Heart left ventricle (tissue), 16 donors: ENCODE measurements at regions not wholly inside any gene's neighbourhood (a gene's known extent, or its start where the extent isn't known, plus 50 kb on each side); places are given as distances from the start of the nearest gene placed in this dataset.

ENCODE experiments used
- ATAC-seq, 4 donors: fragments of 200-7000 bp; cut with Tn5 transposase; one replicate each; pipeline ENCODE4 v1.9.1; 2020 to 2022; ENCODE audit warnings: moderate library complexity in 4 of 4, mild to moderate bottlenecking in 3 of 4, moderate number of reproducible peaks in 1 of 4
- DNase-seq, 5 donors: peaks; one replicate each; pipeline ENCODE4 v3.0.0-alpha.2; 2020
- H3K27ac ChIP-seq, 12 donors: fragments of 200-600 bp; sonication (generic) in 4 of 12; one replicate each; pipeline versions ENCODE4 v1.5.0 to v1.8.0; 2016 to 2022; ENCODE audit warnings: mild to moderate bottlenecking in 2 of 12
- H3K27me3 ChIP-seq, 9 donors: fragments of 200-600 bp; sonication (generic) in 2 of 9; one replicate each; pipeline versions ENCODE4 v1.5.1 to v1.8.0; 2016 to 2022; ENCODE audit warnings: mild to moderate bottlenecking in 3 of 9
- H3K36me3 ChIP-seq, 9 donors: fragments of 200-600 bp; sonication (generic) in 2 of 9; one replicate each; pipeline versions ENCODE4 v1.5.0 to v1.8.0; 2018 to 2022; ENCODE audit warnings: mild to moderate bottlenecking in 2 of 9
- H3K4me1 ChIP-seq, 12 donors: fragments of 200-600 bp; sonication (generic) in 4 of 12; one replicate each; pipeline versions ENCODE4 v1.5.0 to v1.8.0; 2016 to 2022; ENCODE audit warnings: mild to moderate bottlenecking in 3 of 12
- H3K4me3 ChIP-seq, 12 donors: fragments of 200-600 bp; sonication (generic) in 4 of 12; one replicate each; pipeline versions ENCODE4 v1.5.0 to v1.8.0; 2017 to 2022; ENCODE audit warnings: mild to moderate bottlenecking in 9 of 12, moderate library complexity in 4 of 12
- H3K9me3 ChIP-seq, 12 donors: fragments of 200-600 bp; sonication (generic) in 4 of 12; one replicate each; pipeline versions ENCODE4 v1.5.0 to v1.8.0; 2016 to 2022; ENCODE audit warnings: mild to moderate bottlenecking in 1 of 12
- CTCF ChIP-seq, 12 donors: fragments of 200-600 bp; sonication (generic) in 4 of 12; IDR thresholded peaks; one replicate each; pipeline versions ENCODE4 v1.5.0 to v1.8.0; 2018 to 2022; ENCODE audit warnings: antibody characterized with exemption in 12 of 12, mild to moderate bottlenecking in 5 of 12
- POLR2A ChIP-seq, 2 donors: fragments of 450-650 bp; IDR thresholded peaks; one replicate each; pipeline ENCODE4 v1.6.1; 2017; ENCODE audit warnings: antibody characterized with exemption in 2 of 2, mild to moderate bottlenecking in 2 of 2, moderate library complexity in 2 of 2
- WGBS, 4 donors: extraction: QIAGEN DNeasy Blood & Tissue Kit in 2 of 4; methylation state at CpG; one replicate each; pipeline versions ENCODE4 v1.1.5 to v1.1.7; 2013 to 2018; 5-methylcytosine and 5-hydroxymethylcytosine counted together
- intact Hi-C, 10 donors: fragments of 100-400 bp; cut with DNase I; formaldehyde crosslinking; loops; one replicate each; pipeline versions ENCODE4 v1.11.1 to v1.14.2; 2022
- donor health status: ischemic (EF 13 %, LVEDD 7.1; RV severe dilation, severe dysfunction).
- donor health status: healthy with polysubstance abuse.
- donor health status: DM: no; HTN: yes; CAD: no.
- donor health status: DM: no; HTN: no; CAD: no.
- donor health status: ischemic (EF 25% LVEDD 6.9; RV normal size, moderate dysfunction).
- donor health status: ischemic (EF 25% LVEDD 5.7; RV mildly dilated, moderate dysfunction).
- donor health status: healthy.
- donor health status: DM: yes; HTN: yes; CAD: no.
- donor health status: ischemic (EF 35%, LVEDD 5.7; RV mildly dilated, moderate dysfunction).
- donor health status: nonischemic (EF 11% LVEDD 7.7; RV severe dilation, severe dysfunction).
- donor health status: DM: yes; HTN: yes; CAD: no.
- donor health status: PGD.
- donor health status: ischemic (EF 29% LVEDD 5.4; RV normal size, mild dysfunction).
- donor health status: nonischemic (EF 23%, LVEDD 6.1; RV moderate dilation, normal function).

GRCh38 chr13:18952225-18953016 is 229.2 kb downstream of the TUBA3C start:
- Histone ChIP-seq H3K36me3 (no peaks in the 10 kb centered on the region), H3K27me3 (no peaks in the 10 kb centered on the region), H3K27ac (no peak overlapping the region), H3K4me1 (no peaks in the 10 kb centered on the region), H3K9me3 (peaks cover 0 to 5% (median 0%) of the 10 kb centered on the region in 12 donors), H3K4me3 (no peak overlapping the region)
- ATAC-seq (no peak), DNase-seq (peak in 1 of 5 donors; percentile 41)
- TF ChIP-seq CTCF (IDR thresholded peaks at IDR 0.05) (no peak), POLR2A (IDR thresholded peaks at IDR 0.05) (no peak)
- intact Hi-C loops = no loop called here
- 73 to 76% (median 74%) methylated on average over 18 of the region's 18 CpGs for WGBS, 4 donors

- ATAC-seq (no peak), DNase-seq (peak in 1 of 5 donors; percentile 47)
- no peak for TF ChIP-seq POLR2A (IDR thresholded peaks at IDR 0.05)
- Histone ChIP-seq H3K27me3 (no peaks in the 10 kb centered on the region), H3K36me3 (no peaks in the 10 kb centered on the region), H3K27ac (no peak overlapping the region), H3K4me3 (no peak overlapping the region), H3K4me1 (no peaks in the 10 kb centered on the region), H3K9me3 (no peaks in the 10 kb centered on the region)
- 89 to 100% (median 90%) methylated on average over 5 to 13 of the region's 13 CpGs for WGBS, 4 donors
- intact Hi-C loops = no loop called here
Observed at GRCh38 chr13:18951412-18951811, 230.2 kb downstream of the TUBA3C start.

DNA sequence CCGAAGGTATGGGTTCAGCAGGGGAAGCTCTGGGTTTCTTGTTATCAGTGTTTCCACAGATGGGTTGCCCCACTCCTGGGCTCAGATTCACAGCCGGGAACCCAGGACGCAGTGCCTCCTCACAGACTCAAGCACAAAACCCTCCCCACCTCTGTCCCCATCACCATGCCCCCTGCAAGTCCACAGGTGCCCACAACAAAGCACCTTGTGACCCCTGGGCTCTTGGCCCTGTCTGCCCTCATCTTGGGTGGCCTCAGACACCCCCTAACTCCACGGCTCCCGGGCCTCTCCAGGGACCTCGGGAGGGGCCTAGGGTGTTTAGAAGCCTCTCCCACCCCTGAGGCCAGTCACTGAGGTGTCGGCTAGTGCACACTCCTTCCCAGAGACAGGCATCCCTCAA is 231.7 kb downstream of the TUBA3C start:
- WGBS, 4 donors = 80 to 90% (median 80%) methylated on average over 7 of the region's 7 CpGs
- intact Hi-C loops = no loop called here

GRCh38 chr13:18949489-18949761 is 232.2 kb downstream of the TUBA3C start:
- WGBS, 4 donors = 50 to 76% (median 53%) methylated on average over 9 of the region's 9 CpGs
- DNase-seq (peak in 1 of 5 donors; percentile 31), ATAC-seq (no peak)
- no peak overlapping the region for H3K27ac ChIP-seq
- H3K9me3 ChIP-seq = no peaks in the 10 kb centered on the region
- H3K4me3 ChIP-seq = no peak overlapping the region
- no peaks in the 10 kb centered on the region for H3K36me3 ChIP-seq
- no peak for TF ChIP-seq POLR2A (IDR thresholded peaks at IDR 0.05)
- no peak for TF ChIP-seq CTCF (IDR thresholded peaks at IDR 0.05)
- intact Hi-C loops = no loop called here
- H3K4me1 ChIP-seq = no peaks in the 10 kb centered on the region
- H3K27me3 ChIP-seq = peaks cover 0 to 4% (median 0%) of the 10 kb centered on the region in 9 donors

More for the DNA sequence above, 231.7 kb downstream of the TUBA3C start:
- H3K9me3 ChIP-seq = no peaks in the 10 kb centered on the region
- DNase-seq = peak in 1 of 5 donors; percentile 4
- TF ChIP-seq CTCF (IDR thresholded peaks at IDR 0.05) (no peak), POLR2A (IDR thresholded peaks at IDR 0.05) (no peak)
- no peak overlapping the region for H3K27ac ChIP-seq
- H3K4me1 ChIP-seq = no peaks in the 10 kb centered on the region
- no peak overlapping the region for H3K4me3 ChIP-seq
- no peak for ATAC-seq
- no peaks in the 10 kb centered on the region for H3K36me3 ChIP-seq
- H3K27me3 ChIP-seq = no peaks in the 10 kb centered on the region
